ENCODE measurements at regions not wholly inside any gene's neighbourhood (a gene's known extent, or its start where the extent isn't known, plus 50 kb on each side); places are given as distances from the start of the nearest gene placed in this dataset.

DNA sequence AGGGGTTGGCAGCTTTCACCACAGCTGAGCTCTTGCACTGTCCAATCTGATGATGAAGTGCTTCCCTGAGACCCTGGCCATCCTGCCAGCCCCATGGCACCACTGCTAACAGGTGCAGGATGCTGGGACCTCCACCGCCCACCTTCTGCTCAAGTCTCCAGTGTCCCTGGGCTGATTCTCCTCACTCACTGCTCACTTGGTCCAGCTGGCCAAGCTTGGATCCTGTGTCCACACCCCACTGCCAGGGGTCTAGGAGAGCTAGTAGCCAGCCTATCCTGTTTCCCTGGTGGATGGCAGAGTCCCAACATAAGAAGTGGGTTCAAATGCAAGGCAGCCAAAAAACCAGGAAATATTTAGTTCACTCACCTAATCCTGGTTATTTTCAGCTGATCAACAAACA, 217.2 kb upstream of the IRF2BP2 start:
- TF ChIP-seq POLR2A (IDR thresholded peaks at IDR 0.05; ENCODE audit: low read depth, low read length) (no peak), POLR2AphosphoS5 (IDR thresholded peaks at IDR 0.05; ENCODE audit: low read depth, low read length) (no peak)
